Psoas muscle (tissue), 7 donors: ENCODE measurements at regions not wholly inside any gene's neighbourhood (a gene's known extent, or its start where the extent isn't known, plus 50 kb on each side); places are given as distances from the start of the nearest gene placed in this dataset.

Experiments used
- ATAC-seq, 4 donors: fragments of 200-7000 bp; cut with Tn5 transposase; one replicate each; pipeline ENCODE4 v1.9.1; 2020; ENCODE audit warnings: moderate library complexity in 3 of 4, mild to moderate bottlenecking in 2 of 4
- DNase-seq, 2 donors: peaks; one replicate each; pipeline ENCODE4 v3.0.0-alpha.2; 2020
- H3K27ac ChIP-seq: fragments of 200-600 bp; one replicate; pipeline ENCODE4 v1.8.0; 2022
- H3K27me3 ChIP-seq, 3 donors: fragments of 200-600 bp in 1 of 3; one replicate each; pipeline versions ENCODE4 v1.6.1 to v1.8.0; 2013 to 2022; ENCODE audit warnings: low read length in 2 of 3, mild to moderate bottlenecking in 2 of 3, moderate library complexity in 1 of 3; ENCODE audit not compliant: insufficient read depth in 3 of 3
- H3K36me3 ChIP-seq, 2 donors: fragments of 200-600 bp in 1 of 2; one replicate each; pipeline versions ENCODE4 v1.6.1 to v1.8.0; 2013 to 2022; ENCODE audit warnings: low read depth in 1 of 2, mild to moderate bottlenecking in 1 of 2, moderate library complexity in 1 of 2; ENCODE audit not compliant: insufficient read depth in 1 of 2
- H3K4me1 ChIP-seq: fragments of 200-600 bp; one replicate; pipeline ENCODE4 v1.8.0; 2022
- H3K4me3 ChIP-seq: fragments of 200-600 bp; one replicate; pipeline ENCODE4 v1.8.0; 2022; ENCODE audit warnings: mild to moderate bottlenecking
- H3K9me3 ChIP-seq: fragments of 200-600 bp; one replicate; pipeline ENCODE4 v1.8.0; 2022
- CTCF ChIP-seq: fragments of 200-600 bp; IDR thresholded peaks from one replicate; pipeline ENCODE4 v1.8.0; 2022; ENCODE audit warnings: antibody characterized with exemption
- WGBS, 3 donors: extraction: QIAGEN DNeasy Blood & Tissue Kit; methylation state at CpG; one replicate each; pipeline versions ENCODE4 v1.1.6 to v1.1.7; 2013; 5-methylcytosine and 5-hydroxymethylcytosine counted together
- intact Hi-C, 2 donors: fragments of 100-400 bp; cut with DNase I; formaldehyde crosslinking; loops; one replicate each; pipeline versions ENCODE4 v1.11.0 to v1.14.2; 2022
- donor health status: healthy with polysubstance abuse.
- donor health status: DM: no; HTN: no; CAD: no; lungs with moderate emphysema.
- donor health status: Bipolar disorder and iron deficiency.
- donor health status: healthy.
- donor health status: DM: yes; HTN: yes; CAD: no.
- donor health status: DM: no; HTN: no; CAD: no.
- donor health status: DM: yes; HTN: yes; CAD: no.

DNA sequence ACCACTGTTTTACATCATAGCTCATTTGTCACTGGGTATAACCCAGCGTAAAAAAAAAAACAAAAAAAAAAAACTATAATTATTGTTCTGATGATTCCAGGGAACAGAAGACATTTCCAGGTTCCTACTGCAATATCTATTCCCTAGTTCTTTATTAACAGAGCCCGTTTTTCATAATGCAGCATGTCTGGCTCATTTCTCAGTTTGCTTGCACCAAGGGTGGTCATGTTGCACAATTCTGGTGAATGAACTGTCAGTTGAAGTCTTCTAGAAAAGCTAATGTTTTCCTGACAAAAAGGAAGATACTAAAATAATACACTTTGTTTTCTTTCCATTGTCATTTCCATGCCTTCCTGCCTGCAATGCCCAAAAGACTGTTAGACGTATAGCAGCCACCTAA, 180.1 kb downstream of the RDH14 start:
- TF ChIP-seq CTCF: no peak
- intact Hi-C loops: loop anchor here in 1 of 2 donors (10.0 kb wide), 1 partner anchor 1484 kb away; no protein-coding TSS in a partner anchor
- Histone ChIP-seq H3K36me3 (no peaks in the 10 kb centered on the region), H3K27ac (no peak overlapping the region), H3K4me3 (no peak overlapping the region), H3K27me3 (no peaks in the 10 kb centered on the region), H3K9me3 (no peaks in the 10 kb centered on the region), H3K4me1 (no peaks in the 10 kb centered on the region)
- ATAC-seq (no peak), DNase-seq (no peak)
- 60 to 71% (median 62%) methylated on average over 3 of the region's 3 CpGs for WGBS, 3 donors

- intact Hi-C loops: loop anchor here (5.0 to 10.0 kb wide), 6 partner anchors 195 to 1485 kb away; no protein-coding TSS in a partner anchor
- TF ChIP-seq CTCF: no peak
- no peaks in the 10 kb centered on the region for H3K36me3 ChIP-seq
- no peak for ATAC-seq
- H3K4me3 ChIP-seq: no peak overlapping the region
- WGBS, 3 donors: 84 to 88% (median 85%) methylated on average over 7 of the region's 7 CpGs
- H3K27ac ChIP-seq: no peak overlapping the region
- DNase-seq: no peak
- no peaks in the 10 kb centered on the region for H3K4me1 ChIP-seq
- H3K9me3 ChIP-seq: no peaks in the 10 kb centered on the region
- H3K27me3 ChIP-seq: no peaks in the 10 kb centered on the region
These were observed 180.6 kb downstream of the RDH14 start for GRCh38 chr2:18379870-18380269.

DNA sequence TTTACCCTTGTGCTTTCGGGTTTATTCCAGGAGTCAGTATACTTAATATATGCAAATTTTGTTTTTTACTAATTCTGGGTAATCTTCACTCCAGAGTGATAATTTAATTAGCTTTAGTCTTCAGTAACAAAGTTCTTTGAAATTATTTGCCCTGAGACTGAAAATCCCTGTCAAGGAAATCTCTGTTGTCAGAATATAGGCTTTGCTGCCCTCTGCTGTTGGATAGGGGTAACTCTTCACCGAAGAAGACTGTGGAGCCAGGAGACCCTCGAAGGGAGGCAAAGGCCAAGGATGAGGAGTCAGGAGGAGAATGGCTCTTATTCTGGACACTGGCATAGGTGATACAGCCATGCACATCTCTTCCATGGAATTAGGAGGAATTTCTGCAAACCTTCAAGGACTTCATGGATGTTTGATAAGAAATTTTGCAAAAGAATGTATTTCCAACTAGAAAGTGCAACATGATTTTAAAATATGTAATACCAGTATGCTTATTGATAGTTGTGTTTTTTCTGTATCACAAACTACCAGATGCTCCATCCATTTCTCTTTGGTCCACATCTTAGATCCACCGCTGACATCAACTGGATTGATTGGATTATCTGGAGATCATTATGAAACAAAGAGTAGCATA, 182.3 kb downstream of the RDH14 start:
- ATAC-seq: peak; percentile 46 to 71 (median 52)
- peak; percentile 79 for TF ChIP-seq CTCF
- Histone ChIP-seq H3K36me3 (no peaks in the 10 kb centered on the region), H3K9me3 (no peaks in the 10 kb centered on the region), H3K27ac (no peak overlapping the region), H3K27me3 (no peaks in the 10 kb centered on the region), H3K4me3 (no peak overlapping the region), H3K4me1 (no peaks in the 10 kb centered on the region)
- DNase-seq: no peak
- WGBS, 3 donors: 40 to 47% (median 43%) methylated on average over 4 of the region's 4 CpGs
- intact Hi-C loops: loop anchor here (5.0 to 10.0 kb wide), 5 partner anchors 193 to 663 kb away; no protein-coding TSS in a partner anchor

DNA sequence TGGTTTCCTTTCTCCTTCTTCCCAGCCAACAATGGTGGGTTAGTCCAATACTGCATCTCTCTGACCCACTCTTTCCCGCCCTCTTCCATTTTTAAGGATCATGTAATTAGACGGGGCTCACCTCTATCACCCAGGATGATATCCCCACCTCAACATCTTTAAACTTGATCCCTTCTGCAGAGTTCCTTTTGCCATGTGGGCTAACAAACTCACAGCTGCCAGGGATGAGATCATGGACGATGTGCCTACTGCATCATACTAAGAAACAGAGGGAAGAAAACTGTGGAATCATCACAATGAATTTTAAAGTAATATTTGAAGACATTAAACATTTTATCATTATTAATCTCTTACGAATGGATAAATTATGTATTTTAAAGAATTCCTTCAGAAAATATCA, 183.5 kb downstream of the RDH14 start:
- ATAC-seq (no peak), DNase-seq (no peak)
- no peaks in the 10 kb centered on the region for H3K4me1 ChIP-seq
- H3K27me3 ChIP-seq: no peaks in the 10 kb centered on the region
- 77 to 88% (median 80%) methylated on average over 4 of the region's 4 CpGs for WGBS, 3 donors
- no peak overlapping the region for H3K4me3 ChIP-seq
- no peaks in the 10 kb centered on the region for H3K9me3 ChIP-seq
- no peak for TF ChIP-seq CTCF
- intact Hi-C loops: loop anchor here (5.0 to 10.0 kb wide), 5 partner anchors 192 to 662 kb away; no protein-coding TSS in a partner anchor
- no peak overlapping the region for H3K27ac ChIP-seq
- H3K36me3 ChIP-seq: no peaks in the 10 kb centered on the region

DNA sequence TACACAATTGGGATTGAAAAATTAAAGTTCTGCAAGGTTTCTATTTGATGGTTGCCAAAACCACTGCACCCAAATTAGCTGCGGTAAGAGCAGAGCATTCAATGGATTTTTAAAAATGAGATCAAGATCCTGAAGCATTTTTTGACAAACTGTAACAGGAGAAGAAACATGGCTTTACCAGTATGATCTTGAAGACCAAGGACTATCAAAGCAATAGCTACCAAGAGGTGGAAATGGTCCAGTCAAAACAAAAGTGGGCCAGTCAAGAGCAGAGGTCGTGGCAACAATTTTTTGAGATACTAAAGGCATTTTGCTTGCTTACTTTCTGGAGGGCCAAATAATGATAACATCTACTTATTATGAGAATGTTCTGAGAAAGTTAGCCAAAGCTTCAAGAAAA, 186.8 kb downstream of the RDH14 start:
- Histone ChIP-seq H3K27ac (no peak overlapping the region), H3K27me3 (no peaks in the 10 kb centered on the region), H3K36me3 (no peaks in the 10 kb centered on the region), H3K4me3 (no peak overlapping the region), H3K4me1 (no peaks in the 10 kb centered on the region), H3K9me3 (no peaks in the 10 kb centered on the region)
- WGBS, 3 donors: 45 to 48% (median 48%) methylated on average over 2 of the region's 2 CpGs
- DNase-seq (no peak), ATAC-seq (no peak)
- intact Hi-C loops: loop anchor here (10.0 kb wide), 3 partner anchors 189 to 659 kb away; no protein-coding TSS in a partner anchor
- no peak for TF ChIP-seq CTCF
